HCT116 (cell line): ENCODE measurements at regions not wholly inside any gene's neighbourhood (a gene's known extent, or its start where the extent isn't known, plus 50 kb on each side); places are given as distances from the start of the nearest gene placed in this dataset.

Experiments
- ATF3 ChIP-seq: IDR thresholded peaks from 2 replicates; pipeline ENCODE4 v1.6.1; 2012
- EZH2 ChIP-seq: fragments of 200-600 bp; sonication (generic); IDR thresholded peaks from 2 replicates; pipeline ENCODE4 v1.6.1; 2017; ENCODE audit warnings: antibody characterized with exemption, mixed run types
- POLR2A ChIP-seq: IDR thresholded peaks from 2 replicates; pipeline ENCODE4 v1.7.0; 2011; ENCODE audit warnings: borderline replicate concordance; ENCODE audit not compliant: insufficient read depth, insufficient read length; ENCODE audit errors: extremely low read depth
- POLR2AphosphoS5 ChIP-seq: IDR thresholded peaks from 2 replicates; pipeline ENCODE4 v1.6.1; 2011; ENCODE audit warnings: mild to moderate bottlenecking, low read depth, low read length, moderate library complexity
- SRF ChIP-seq: IDR thresholded peaks from 2 replicates; pipeline ENCODE4 v1.6.1; 2012; ENCODE audit warnings: low read depth
- ZNF274 ChIP-seq: fragments of 200-500 bp; sonication (Bioruptor generic); IDR thresholded peaks from 2 replicates; pipeline ENCODE4 v1.6.1; 2014; ENCODE audit warnings: mild to moderate bottlenecking, low read depth, low read length, inconsistent platforms
- TF ChIP-seq, protein P1 (sequence below), 3 experiments: fragments of 200-600 bp in 1 of 3; sonication (generic) in 1 of 3; IDR thresholded peaks in 2 of 3; conservative IDR thresholded peaks in 1 of 3; 2 replicates each; pipeline ENCODE4 v1.5.1; 2012 to 2017; ENCODE audit warnings: low read depth in 2 of 3, low read length in 2 of 3, antibody characterized with exemption in 1 of 3, borderline replicate concordance in 1 of 3, control low read depth in 1 of 3, mild to moderate bottlenecking in 1 of 3, mixed read lengths in 1 of 3, mixed run types in 1 of 3, moderate library complexity in 1 of 3; ENCODE audit not compliant: insufficient read depth in 1 of 3

- TF ChIP-seq, protein P1, sequence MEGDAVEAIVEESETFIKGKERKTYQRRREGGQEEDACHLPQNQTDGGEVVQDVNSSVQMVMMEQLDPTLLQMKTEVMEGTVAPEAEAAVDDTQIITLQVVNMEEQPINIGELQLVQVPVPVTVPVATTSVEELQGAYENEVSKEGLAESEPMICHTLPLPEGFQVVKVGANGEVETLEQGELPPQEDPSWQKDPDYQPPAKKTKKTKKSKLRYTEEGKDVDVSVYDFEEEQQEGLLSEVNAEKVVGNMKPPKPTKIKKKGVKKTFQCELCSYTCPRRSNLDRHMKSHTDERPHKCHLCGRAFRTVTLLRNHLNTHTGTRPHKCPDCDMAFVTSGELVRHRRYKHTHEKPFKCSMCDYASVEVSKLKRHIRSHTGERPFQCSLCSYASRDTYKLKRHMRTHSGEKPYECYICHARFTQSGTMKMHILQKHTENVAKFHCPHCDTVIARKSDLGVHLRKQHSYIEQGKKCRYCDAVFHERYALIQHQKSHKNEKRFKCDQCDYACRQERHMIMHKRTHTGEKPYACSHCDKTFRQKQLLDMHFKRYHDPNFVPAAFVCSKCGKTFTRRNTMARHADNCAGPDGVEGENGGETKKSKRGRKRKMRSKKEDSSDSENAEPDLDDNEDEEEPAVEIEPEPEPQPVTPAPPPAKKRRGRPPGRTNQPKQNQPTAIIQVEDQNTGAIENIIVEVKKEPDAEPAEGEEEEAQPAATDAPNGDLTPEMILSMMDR (IDR thresholded peaks at IDR 0.05 in 2 of 3, conservative IDR thresholded peaks at IDR 0.05 in 1 of 3; ENCODE audit: borderline replicate concordance in 1 of 3, insufficient read depth in 1 of 3, low read depth in 2 of 3, low read length in 2 of 3): no peak
- TF ChIP-seq ATF3 (no peak), ZNF274 (no peak), SRF (no peak), EZH2 (no peak), POLR2A (no peak), POLR2AphosphoS5 (no peak)
These were observed 62.2 kb upstream of the CARD11 start for GRCh38 chr7:3105856-3106255.
